Gastroesophageal sphincter (tissue), 3 donors: ENCODE measurements at regions not wholly inside any gene's neighbourhood (a gene's known extent, or its start where the extent isn't known, plus 50 kb on each side); places are given as distances from the start of the nearest gene placed in this dataset.

ENCODE experiments used
- EP300 ChIP-seq: sonication (generic); formaldehyde crosslinking; IDR thresholded peaks from one replicate; pipeline ENCODE4 v1.6.1; 2017; ENCODE audit warnings: antibody characterized with exemption, mild to moderate bottlenecking
- POLR2A ChIP-seq, 2 donors: fragments of 450-650 bp; IDR thresholded peaks; one replicate each; pipeline ENCODE4 v1.6.1; 2017; ENCODE audit warnings: antibody characterized with exemption in 2 of 2, mild to moderate bottlenecking in 2 of 2, moderate library complexity in 1 of 2
- POLR2AphosphoS5 ChIP-seq: sonication (generic); formaldehyde crosslinking; IDR thresholded peaks from one replicate; pipeline ENCODE4 v1.6.1; 2017; ENCODE audit warnings: antibody characterized with exemption
- TF ChIP-seq, protein P1 (sequence below), 4 experiments: fragments of 200-600 bp in 2 of 4; fragments of 450-650 bp in 2 of 4; sonication (generic) in 1 of 4; IDR thresholded peaks; one replicate each; pipeline ENCODE4 v1.5.1; 2017 to 2019; ENCODE audit warnings: antibody characterized with exemption in 4 of 4, mild to moderate bottlenecking in 2 of 4, moderate library complexity in 2 of 4

DNA sequence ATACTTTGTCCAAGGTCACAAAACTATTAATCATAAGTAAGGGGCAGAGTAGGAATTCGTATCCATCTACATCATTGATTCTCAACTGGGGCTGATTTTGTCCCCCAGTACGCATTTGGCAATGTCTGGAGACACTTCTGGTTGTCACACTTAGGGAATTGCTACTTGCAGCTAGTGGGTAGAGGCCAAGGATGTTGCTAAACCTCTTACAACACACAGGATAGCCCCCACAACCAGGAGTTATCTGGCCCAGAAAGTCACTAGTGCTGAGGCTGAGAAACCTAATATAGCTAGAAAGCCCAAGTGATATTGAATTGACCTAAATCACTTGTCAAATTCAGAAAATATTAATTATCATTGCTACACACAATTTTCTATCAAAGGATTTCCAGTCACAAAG lies 120.4 kb upstream of the ABCA1 start:
- no peak for TF ChIP-seq POLR2A (IDR thresholded peaks at IDR 0.05)
- no peak for TF ChIP-seq EP300
- TF ChIP-seq, protein P1, sequence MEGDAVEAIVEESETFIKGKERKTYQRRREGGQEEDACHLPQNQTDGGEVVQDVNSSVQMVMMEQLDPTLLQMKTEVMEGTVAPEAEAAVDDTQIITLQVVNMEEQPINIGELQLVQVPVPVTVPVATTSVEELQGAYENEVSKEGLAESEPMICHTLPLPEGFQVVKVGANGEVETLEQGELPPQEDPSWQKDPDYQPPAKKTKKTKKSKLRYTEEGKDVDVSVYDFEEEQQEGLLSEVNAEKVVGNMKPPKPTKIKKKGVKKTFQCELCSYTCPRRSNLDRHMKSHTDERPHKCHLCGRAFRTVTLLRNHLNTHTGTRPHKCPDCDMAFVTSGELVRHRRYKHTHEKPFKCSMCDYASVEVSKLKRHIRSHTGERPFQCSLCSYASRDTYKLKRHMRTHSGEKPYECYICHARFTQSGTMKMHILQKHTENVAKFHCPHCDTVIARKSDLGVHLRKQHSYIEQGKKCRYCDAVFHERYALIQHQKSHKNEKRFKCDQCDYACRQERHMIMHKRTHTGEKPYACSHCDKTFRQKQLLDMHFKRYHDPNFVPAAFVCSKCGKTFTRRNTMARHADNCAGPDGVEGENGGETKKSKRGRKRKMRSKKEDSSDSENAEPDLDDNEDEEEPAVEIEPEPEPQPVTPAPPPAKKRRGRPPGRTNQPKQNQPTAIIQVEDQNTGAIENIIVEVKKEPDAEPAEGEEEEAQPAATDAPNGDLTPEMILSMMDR (IDR thresholded peaks at IDR 0.05), result no peak
- no peak for TF ChIP-seq POLR2AphosphoS5
